Right atrium auricular region (tissue), 2 donors: ENCODE measurements at regions not wholly inside any gene's neighbourhood (a gene's known extent, or its start where the extent isn't known, plus 50 kb on each side); places are given as distances from the start of the nearest gene placed in this dataset.

Experiments
- DNase-seq: peaks from one replicate; pipeline ENCODE4 v3.0.0-alpha.2; 2019; ENCODE audit warnings: low spot score
- H3K27ac ChIP-seq, 2 donors: fragments of 200-600 bp; sonication (generic); 1 replicate in 1 of 2; 2 replicates in 1 of 2; pipeline ENCODE4 v1.5.1; 2016 to 2019
- H3K27me3 ChIP-seq, 2 donors: fragments of 200-600 bp; sonication (generic); one replicate each; pipeline versions ENCODE4 v1.5.1 to v1.6.0; 2017 to 2019
- H3K36me3 ChIP-seq: fragments of 200-600 bp; sonication (generic); one replicate; pipeline ENCODE4 v1.5.1; 2016
- H3K4me1 ChIP-seq, 2 donors: fragments of 200-600 bp; sonication (generic); one replicate each; pipeline versions ENCODE4 v1.5.1 to v1.6.0; 2017 to 2019
- H3K4me3 ChIP-seq, 2 donors: fragments of 200-600 bp; sonication (generic); 1 replicate in 1 of 2; 2 replicates in 1 of 2; pipeline ENCODE4 v1.5.1; 2017 to 2019; ENCODE audit warnings: mild to moderate bottlenecking in 1 of 2, moderate library complexity in 1 of 2
- H3K9me3 ChIP-seq, 2 donors: fragments of 200-600 bp; sonication (generic); one replicate each; pipeline ENCODE4 v1.5.1; 2019
- TF ChIP-seq, protein P1 (sequence below), 2 donors: fragments of 200-600 bp; sonication (generic); IDR thresholded peaks; one replicate each; pipeline ENCODE4 v1.5.1; 2019; ENCODE audit warnings: antibody characterized with exemption in 2 of 2

DNA sequence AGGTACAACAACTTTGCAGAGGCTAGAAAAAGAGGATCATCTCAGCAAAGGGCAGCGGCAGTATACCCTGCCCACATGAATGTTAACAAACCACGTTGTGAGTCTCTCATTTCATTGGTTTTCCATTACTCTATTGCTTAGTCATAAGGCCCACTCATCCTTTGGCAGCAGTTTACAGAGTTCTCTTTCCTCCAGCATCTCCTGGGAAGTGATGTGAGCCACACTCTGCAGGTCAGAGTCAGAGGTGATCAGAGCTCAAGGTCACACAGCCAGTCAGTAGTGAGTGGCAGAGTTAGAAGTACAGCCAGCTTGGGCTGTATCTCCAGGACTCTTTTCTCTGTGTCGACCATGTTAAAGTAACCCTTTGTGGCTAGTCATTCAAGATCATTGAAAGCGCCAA, 599.6 kb upstream of the GRAMD2B start:
- Histone ChIP-seq H3K4me3 (no peak overlapping the region), H3K9me3 (no peaks in the 10 kb centered on the region), H3K4me1 (no peaks in the 10 kb centered on the region), H3K36me3 (no peaks in the 10 kb centered on the region), H3K27me3 (no peaks in the 10 kb centered on the region), H3K27ac (no peak overlapping the region)
- DNase-seq = no peak
- TF ChIP-seq, protein P1, sequence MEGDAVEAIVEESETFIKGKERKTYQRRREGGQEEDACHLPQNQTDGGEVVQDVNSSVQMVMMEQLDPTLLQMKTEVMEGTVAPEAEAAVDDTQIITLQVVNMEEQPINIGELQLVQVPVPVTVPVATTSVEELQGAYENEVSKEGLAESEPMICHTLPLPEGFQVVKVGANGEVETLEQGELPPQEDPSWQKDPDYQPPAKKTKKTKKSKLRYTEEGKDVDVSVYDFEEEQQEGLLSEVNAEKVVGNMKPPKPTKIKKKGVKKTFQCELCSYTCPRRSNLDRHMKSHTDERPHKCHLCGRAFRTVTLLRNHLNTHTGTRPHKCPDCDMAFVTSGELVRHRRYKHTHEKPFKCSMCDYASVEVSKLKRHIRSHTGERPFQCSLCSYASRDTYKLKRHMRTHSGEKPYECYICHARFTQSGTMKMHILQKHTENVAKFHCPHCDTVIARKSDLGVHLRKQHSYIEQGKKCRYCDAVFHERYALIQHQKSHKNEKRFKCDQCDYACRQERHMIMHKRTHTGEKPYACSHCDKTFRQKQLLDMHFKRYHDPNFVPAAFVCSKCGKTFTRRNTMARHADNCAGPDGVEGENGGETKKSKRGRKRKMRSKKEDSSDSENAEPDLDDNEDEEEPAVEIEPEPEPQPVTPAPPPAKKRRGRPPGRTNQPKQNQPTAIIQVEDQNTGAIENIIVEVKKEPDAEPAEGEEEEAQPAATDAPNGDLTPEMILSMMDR (IDR thresholded peaks at IDR 0.05) = no peak

DNA sequence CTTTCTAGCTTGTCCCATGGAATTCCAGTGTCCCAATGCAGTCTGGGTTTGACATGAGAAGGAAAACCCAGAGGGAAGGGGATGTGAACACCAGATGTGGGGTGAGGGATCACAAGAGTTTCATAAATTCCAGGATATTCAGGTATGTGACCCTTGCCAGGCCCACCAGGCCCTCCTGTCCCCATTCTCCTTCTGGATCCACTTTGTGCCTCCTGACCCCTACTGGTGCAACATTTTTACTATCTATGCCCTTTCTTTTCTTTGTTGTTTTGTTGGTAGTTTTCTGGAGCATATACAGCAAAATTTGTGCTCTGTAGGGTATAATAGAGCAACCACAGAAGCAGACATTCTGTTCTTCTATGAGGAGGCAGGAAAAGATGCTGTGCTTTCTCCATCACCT, 597.0 kb upstream of the GRAMD2B start:
- Histone ChIP-seq H3K27ac (no peak overlapping the region), H3K4me1 (no peaks in the 10 kb centered on the region), H3K36me3 (no peaks in the 10 kb centered on the region), H3K9me3 (no peaks in the 10 kb centered on the region), H3K4me3 (no peak overlapping the region), H3K27me3 (no peaks in the 10 kb centered on the region)
- no peak for DNase-seq
- TF ChIP-seq, protein P1 (IDR thresholded peaks at IDR 0.05) = no peak

DNA sequence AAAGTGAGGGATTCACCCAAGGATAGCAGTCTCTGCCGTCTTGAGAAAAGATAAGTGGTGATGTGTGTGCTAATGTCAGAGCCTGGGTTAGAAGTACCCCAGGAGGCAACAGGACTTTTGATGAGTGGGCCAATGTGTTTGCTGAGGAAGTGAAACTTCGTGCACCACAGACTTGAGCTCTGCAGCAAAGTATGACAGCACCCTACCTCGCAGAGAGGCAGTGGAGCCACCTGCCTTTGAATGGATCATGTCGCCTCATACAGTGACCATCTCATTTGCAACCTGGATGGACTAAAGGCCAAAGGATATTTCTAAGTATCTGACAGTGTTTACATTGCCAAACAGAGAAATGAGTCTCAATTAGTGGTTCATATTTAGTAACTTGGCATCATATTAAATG, 593.9 kb upstream of the GRAMD2B start:
- DNase-seq = no peak
- Histone ChIP-seq H3K27me3 (no peaks in the 10 kb centered on the region), H3K9me3 (no peaks in the 10 kb centered on the region), H3K36me3 (no peaks in the 10 kb centered on the region), H3K4me1 (no peaks in the 10 kb centered on the region), H3K27ac (no peak overlapping the region), H3K4me3 (no peak overlapping the region)
- TF ChIP-seq, protein P1 (IDR thresholded peaks at IDR 0.05) = no peak

DNA sequence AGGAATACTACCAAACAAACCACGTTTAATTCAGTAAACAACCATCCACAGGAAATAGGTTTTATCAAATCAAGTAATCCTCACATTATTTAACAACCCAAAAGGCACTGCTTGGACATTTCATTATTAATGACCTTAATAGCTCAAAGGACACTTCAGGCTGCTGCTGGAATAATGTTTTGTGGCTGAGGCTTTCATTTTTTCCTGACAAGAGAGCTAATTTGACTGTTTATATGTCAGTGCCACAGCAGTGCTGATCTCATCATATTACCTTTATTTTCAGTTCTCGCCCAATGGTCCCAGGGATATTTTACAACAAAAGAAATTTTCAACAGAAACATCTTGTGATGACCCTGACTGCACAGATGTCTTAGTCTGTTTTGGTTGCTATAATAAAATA, 589.8 kb upstream of the GRAMD2B start:
- TF ChIP-seq, protein P1 (IDR thresholded peaks at IDR 0.05) = no peak
- H3K4me1 ChIP-seq = peaks cover 0 to 8% of the 10 kb centered on the region in 2 donors
- DNase-seq = no peak

DNA sequence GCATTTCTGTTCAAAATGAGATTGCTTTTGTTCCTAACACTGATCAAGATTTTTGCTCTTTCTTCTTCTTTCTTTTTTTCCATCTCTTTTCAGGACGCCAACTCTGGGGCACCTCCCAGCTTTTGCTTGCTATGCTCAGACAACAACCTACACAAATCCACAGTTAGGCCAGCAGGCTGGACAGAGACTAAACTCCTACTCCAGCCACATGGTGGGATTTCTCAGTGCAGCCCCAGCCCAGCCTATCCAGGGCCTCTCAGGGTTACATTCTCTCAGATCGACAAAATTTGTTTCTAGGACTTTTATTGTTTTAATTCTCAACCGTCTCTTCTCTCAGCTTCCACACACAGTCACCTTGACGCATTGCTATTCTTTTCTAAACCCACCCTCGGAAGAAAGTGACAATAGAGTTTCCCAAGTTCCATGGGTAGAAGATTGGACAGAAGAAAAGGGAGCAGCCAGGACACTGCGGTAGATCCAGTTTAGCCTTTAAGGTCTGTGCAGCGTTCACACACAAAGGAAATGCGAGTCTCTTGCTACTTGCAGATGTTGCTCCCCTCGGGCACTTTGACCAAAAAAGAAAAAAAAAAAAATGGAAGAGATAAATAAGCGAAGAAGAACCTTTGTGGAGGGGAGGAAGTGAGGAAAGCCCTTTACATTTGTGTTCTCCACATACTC, 588.6 kb upstream of the GRAMD2B start:
- peaks cover 0 to 8% of the 10 kb centered on the region in 2 donors for H3K4me1 ChIP-seq
- H3K4me3 ChIP-seq = no peak overlapping the region
- DNase-seq = no peak
- TF ChIP-seq, protein P1 (IDR thresholded peaks at IDR 0.05) = no peak
- no peaks in the 10 kb centered on the region for H3K36me3 ChIP-seq
- no peaks in the 10 kb centered on the region for H3K27me3 ChIP-seq
- no peak overlapping the region for H3K27ac ChIP-seq
- no peaks in the 10 kb centered on the region for H3K9me3 ChIP-seq

More for the DNA sequence above, 589.8 kb upstream of the GRAMD2B start:
- Histone ChIP-seq H3K36me3 (no peaks in the 10 kb centered on the region), H3K9me3 (no peaks in the 10 kb centered on the region), H3K27me3 (no peaks in the 10 kb centered on the region), H3K27ac (no peak overlapping the region), H3K4me3 (no peak overlapping the region)
